MCF 10A (cell line): ENCODE measurements at regions not wholly inside any gene's neighbourhood (a gene's known extent, or its start where the extent isn't known, plus 50 kb on each side); places are given as distances from the start of the nearest gene placed in this dataset.

Experiments
- BruUV-seq: library from RNA; stranded (reverse); fragments of 400-500 nt; replicated peaks from 2 replicates; lab custom pipeline; 2021; lab: Mats Ljungman, UMichigan
- CTCF ChIA-PET: fragments of 300-600 bp; sonication (Branson Sonifier 250); formaldehyde crosslinking; extraction: SDS; loops from one replicate; lab custom pipeline; 2021; ENCODE audit warnings: antibody characterized with exemption, inconsistent platforms; lab: Yijun Ruan, JAX
- POLR2A ChIA-PET: fragments of 300-600, 350-650 bp; sonication (Branson Sonifier 250); formaldehyde crosslinking; extraction: SDS; loops from one replicate; lab custom pipeline; 2020; ENCODE audit warnings: antibody characterized with exemption, inconsistent platforms; lab: Yijun Ruan, JAX
- DNase-seq: peaks from one replicate; pipeline ENCODE4 v3.0.0-alpha.2; 2018; ENCODE audit not compliant: unreplicated experiment
- H3K27ac Mint-ChIP-seq: one replicate; pipeline ENCODE4 v1.8.0; 2022; ENCODE audit warnings: mild to moderate bottlenecking, low read depth, mixed read lengths; ENCODE audit not compliant: unreplicated experiment
- H3K27me3 Mint-ChIP-seq: one replicate; pipeline ENCODE4 v1.8.0; 2022; ENCODE audit warnings: mixed read lengths; ENCODE audit not compliant: insufficient read depth, unreplicated experiment
- H3K36me3 Mint-ChIP-seq: one replicate; pipeline ENCODE4 v1.8.0; 2022; ENCODE audit warnings: mild to moderate bottlenecking, moderate library complexity, mixed read lengths; ENCODE audit not compliant: insufficient read depth, unreplicated experiment
- H3K4me1 Mint-ChIP-seq: one replicate; pipeline ENCODE4 v1.8.0; 2022; ENCODE audit warnings: mixed read lengths; ENCODE audit not compliant: insufficient read depth, unreplicated experiment
- H3K4me3 Mint-ChIP-seq: one replicate; pipeline ENCODE4 v1.8.0; 2022; ENCODE audit warnings: mild to moderate bottlenecking, moderate library complexity, mixed read lengths; ENCODE audit not compliant: unreplicated experiment
- H3K9me3 Mint-ChIP-seq: one replicate; pipeline ENCODE4 v1.8.0; 2022; ENCODE audit warnings: mixed read lengths; ENCODE audit not compliant: unreplicated experiment
- CTCF ChIP-seq: fragments of 200-600 bp; IDR thresholded peaks from one replicate; pipeline ENCODE4 v1.8.0; 2022; ENCODE audit warnings: antibody characterized with exemption, mild to moderate bottlenecking; ENCODE audit not compliant: unreplicated experiment
- intact Hi-C: fragments of 100-400 bp; cut with micrococcal nuclease; formaldehyde crosslinking; loops from 2 replicates; pipeline ENCODE4 v1.14.1; 2022

- no peak for DNase-seq
- H3K9me3 Mint-ChIP-seq, result peaks cover 2% of the 10 kb centered on the region
- H3K4me1 Mint-ChIP-seq, result peaks cover 6% of the 10 kb centered on the region
- ChIA-PET POLR2A (no interaction called here), CTCF (no interaction called here)
- H3K4me3 Mint-ChIP-seq, result no peak overlapping the region
- no peak overlapping the region for H3K27ac Mint-ChIP-seq
- no TSS peak for BruUV-seq
- H3K27me3 Mint-ChIP-seq, result no peaks in the 10 kb centered on the region
- intact Hi-C loops, result no loop called here
- no peak for TF ChIP-seq CTCF
- no peaks in the 10 kb centered on the region for H3K36me3 Mint-ChIP-seq
Observed at GRCh38 chr6:14614631-14615030, 497.1 kb downstream of the CD83 start.

GRCh38 chr6:14616656-14617055 is 499.1 kb downstream of the CD83 start:
- H3K9me3 Mint-ChIP-seq, result no peaks in the 10 kb centered on the region
- ChIA-PET POLR2A (no interaction called here), CTCF (no interaction called here)
- BruUV-seq, result no TSS peak
- H3K4me1 Mint-ChIP-seq, result peaks cover 6% of the 10 kb centered on the region
- no peak overlapping the region for H3K4me3 Mint-ChIP-seq
- no peaks in the 10 kb centered on the region for H3K36me3 Mint-ChIP-seq
- intact Hi-C loops, result no loop called here
- H3K27me3 Mint-ChIP-seq, result no peaks in the 10 kb centered on the region
- DNase-seq, result no peak
- no peak overlapping the region for H3K27ac Mint-ChIP-seq
- TF ChIP-seq CTCF, result no peak

GRCh38 chr6:14618759-14619418 is 501.3 kb downstream of the CD83 start:
- Mint-ChIP-seq H3K4me3 (no peak overlapping the region), H3K4me1 (no peaks in the 10 kb centered on the region), H3K36me3 (no peaks in the 10 kb centered on the region), H3K9me3 (no peaks in the 10 kb centered on the region), H3K27me3 (no peaks in the 10 kb centered on the region), H3K27ac (no peak overlapping the region)
- TF ChIP-seq CTCF, result no peak
- no peak for DNase-seq
- CTCF ChIA-PET, result no interaction called here
- intact Hi-C loops, result no loop called here
- no TSS peak for BruUV-seq
- POLR2A ChIA-PET, result no interaction called here

- no peak for DNase-seq
- no peaks in the 10 kb centered on the region for H3K27me3 Mint-ChIP-seq
- H3K4me3 Mint-ChIP-seq, result no peak overlapping the region
- ChIA-PET CTCF (interaction anchor here (0.7 kb wide), 2 partner anchors 601 to 770 kb away, joined by 3 to 5 read pairs; no protein-coding TSS in a partner anchor), POLR2A (interaction anchor here (0.7 kb wide), 2 partner anchors 74 to 1624 kb away, joined by 3 read pairs; no protein-coding TSS in a partner anchor)
- H3K4me1 Mint-ChIP-seq, result no peaks in the 10 kb centered on the region
- TF ChIP-seq CTCF, result no peak
- no peaks in the 10 kb centered on the region for H3K9me3 Mint-ChIP-seq
- intact Hi-C loops, result no loop called here
- no peaks in the 10 kb centered on the region for H3K36me3 Mint-ChIP-seq
- BruUV-seq, result no TSS peak
- H3K27ac Mint-ChIP-seq, result no peak overlapping the region
Observed at GRCh38 chr6:14619419-14619781, 501.8 kb downstream of the CD83 start.
